Smooth muscle cell (in vitro differentiated cells): ENCODE measurements at regions not wholly inside any gene's neighbourhood (a gene's known extent, or its start where the extent isn't known, plus 50 kb on each side); places are given as distances from the start of the nearest gene placed in this dataset.

Experiments
- DNase-seq: peaks from one replicate; lab custom pipeline; 2025; ENCODE audit not compliant: unreplicated experiment; lab: John Stamatoyannopoulos, UW
- H2AFZ ChIP-seq: fragments of 200-600 bp; sonication (generic); 2 replicates; pipeline ENCODE4 v1.6.0; 2016; ENCODE audit warnings: antibody characterized with exemption, low read depth, mild to moderate bottlenecking
- H3F3A ChIP-seq: fragments of 200-600 bp; sonication (generic); 2 replicates; pipeline ENCODE4 v1.6.0; 2017; ENCODE audit warnings: antibody characterized with exemption, low read depth
- H3K27ac ChIP-seq: fragments of 200-600 bp; sonication (generic); 2 replicates; pipeline ENCODE4 v1.5.1; 2016; ENCODE audit warnings: low read depth, mild to moderate bottlenecking
- H3K27me3 ChIP-seq: fragments of 200-600 bp; sonication (generic); 2 replicates; pipeline ENCODE4 v1.6.1; 2016; ENCODE audit warnings: low read depth, mild to moderate bottlenecking
- H3K36me3 ChIP-seq: fragments of 200-600 bp; sonication (generic); 2 replicates; pipeline ENCODE4 v1.5.1; 2016; ENCODE audit warnings: low read depth
- H3K4me1 ChIP-seq: fragments of 200-600 bp; sonication (generic); 2 replicates; pipeline ENCODE4 v1.5.1; 2016; ENCODE audit warnings: low read depth
- H3K4me2 ChIP-seq: fragments of 200-600 bp; sonication (generic); 2 replicates; pipeline ENCODE4 v1.6.0; 2016; ENCODE audit warnings: mild to moderate bottlenecking
- H3K4me3 ChIP-seq: fragments of 200-600 bp; sonication (generic); 2 replicates; pipeline ENCODE4 v1.5.1; 2016; ENCODE audit warnings: mild to moderate bottlenecking
- H3K79me2 ChIP-seq: fragments of 200-600 bp; sonication (generic); 2 replicates; pipeline ENCODE4 v1.6.0; 2016; ENCODE audit warnings: low read depth, mild to moderate bottlenecking
- H3K9ac ChIP-seq: fragments of 200-600 bp; sonication (generic); 2 replicates; pipeline ENCODE4 v1.6.0; 2016; ENCODE audit warnings: low read depth
- H3K9me3 ChIP-seq: fragments of 200-600 bp; sonication (generic); replicated peaks from 2 replicates; pipeline ENCODE4 v1.5.1; 2016; ENCODE audit warnings: low read depth
- H4K20me1 ChIP-seq: fragments of 200-600 bp; sonication (generic); 2 replicates; pipeline ENCODE4 v1.6.0; 2016; ENCODE audit warnings: low read depth
- CTCF ChIP-seq: fragments of 200-600 bp; sonication (generic); IDR thresholded peaks from 2 replicates; pipeline ENCODE4 v1.5.1; 2017; ENCODE audit warnings: borderline replicate concordance, mild to moderate bottlenecking, antibody characterized with exemption; ENCODE audit not compliant: insufficient read depth, poor library complexity, severe bottlenecking
- WGBS: methylation state at CpG from one replicate; pipeline ENCODE4 v1.1.7; 2016; ENCODE audit warnings: low lambda C conversion rate; 5-methylcytosine and 5-hydroxymethylcytosine counted together

GRCh38 chr12:97267166-97267565 is 195.4 kb upstream of the RMST start:
- TF ChIP-seq CTCF: no peak
- H2AFZ ChIP-seq: no peak overlapping the region
- H3K9me3 ChIP-seq: no peaks in the 10 kb centered on the region
- no peak overlapping the region for H3K27ac ChIP-seq
- no peaks in the 10 kb centered on the region for H3K4me1 ChIP-seq
- no peak for DNase-seq
- H3K9ac ChIP-seq: no peak overlapping the region
- no peaks in the 10 kb centered on the region for H3K79me2 ChIP-seq
- no peaks in the 10 kb centered on the region for H4K20me1 ChIP-seq
- no peaks in the 10 kb centered on the region for H3F3A ChIP-seq
- no peaks in the 10 kb centered on the region for H3K27me3 ChIP-seq
- H3K36me3 ChIP-seq: no peaks in the 10 kb centered on the region
- H3K4me2 ChIP-seq: no peak overlapping the region
- no peak overlapping the region for H3K4me3 ChIP-seq

GRCh38 chr12:97267594-97268202 is 194.9 kb upstream of the RMST start:
- no peak for TF ChIP-seq CTCF
- peak overlapping the region; percentile 37 for H3K27ac ChIP-seq
- H3K27me3 ChIP-seq: no peaks in the 10 kb centered on the region
- no peaks in the 10 kb centered on the region for H3F3A ChIP-seq
- WGBS: 58% methylated on average over 3 of the region's 3 CpGs
- no peak overlapping the region for H3K4me3 ChIP-seq
- no peak overlapping the region for H2AFZ ChIP-seq
- no peak overlapping the region for H3K9ac ChIP-seq
- no peaks in the 10 kb centered on the region for H3K36me3 ChIP-seq
- H3K79me2 ChIP-seq: no peaks in the 10 kb centered on the region
- no peaks in the 10 kb centered on the region for H3K4me1 ChIP-seq
- no peak overlapping the region for H3K4me2 ChIP-seq
- H3K9me3 ChIP-seq: no peaks in the 10 kb centered on the region
- no peaks in the 10 kb centered on the region for H4K20me1 ChIP-seq
- no peak for DNase-seq

GRCh38 chr12:97272471-97272870 is 190.1 kb upstream of the RMST start:
- no peak for DNase-seq
- H3K4me1 ChIP-seq: peaks cover 7% of the 10 kb centered on the region
- no peak overlapping the region for H3K4me3 ChIP-seq
- H3K27me3 ChIP-seq: no peaks in the 10 kb centered on the region
- H4K20me1 ChIP-seq: no peaks in the 10 kb centered on the region
- no peak overlapping the region for H3K4me2 ChIP-seq
- H3K79me2 ChIP-seq: no peaks in the 10 kb centered on the region
- H3K9ac ChIP-seq: no peak overlapping the region
- H3K36me3 ChIP-seq: no peaks in the 10 kb centered on the region
- H3F3A ChIP-seq: no peaks in the 10 kb centered on the region
- no peak overlapping the region for H3K27ac ChIP-seq
- H3K9me3 ChIP-seq: no peaks in the 10 kb centered on the region
- TF ChIP-seq CTCF: no peak
- H2AFZ ChIP-seq: no peak overlapping the region

GRCh38 chr12:97274386-97274785 is 188.2 kb upstream of the RMST start:
- Histone ChIP-seq H4K20me1 (no peaks in the 10 kb centered on the region), H3K9ac (no peak overlapping the region), H3K4me3 (no peak overlapping the region), H3K27me3 (no peaks in the 10 kb centered on the region), H3F3A (no peaks in the 10 kb centered on the region), H3K9me3 (no peaks in the 10 kb centered on the region), H3K4me2 (no peak overlapping the region), H3K27ac (no peak overlapping the region), H3K36me3 (no peaks in the 10 kb centered on the region), H3K79me2 (no peaks in the 10 kb centered on the region), H2AFZ (no peak overlapping the region), H3K4me1 (peaks cover 7% of the 10 kb centered on the region)
- 68% methylated on average over 2 of the region's 2 CpGs for WGBS
- TF ChIP-seq CTCF: no peak
- DNase-seq: no peak
